A673 (cell line): ENCODE measurements at regions not wholly inside any gene's neighbourhood (a gene's known extent, or its start where the extent isn't known, plus 50 kb on each side); places are given as distances from the start of the nearest gene placed in this dataset.

ENCODE experiments used
- CTCF ChIP-seq: fragments of 300-800, 200-600 bp; sonication (generic); conservative IDR thresholded peaks from 2 replicates; pipeline ENCODE4 v1.5.1; 2017; ENCODE audit warnings: low read depth, mild to moderate bottlenecking, antibody characterized with exemption, low read length, moderate library complexity, mixed read lengths
- EZH2 ChIP-seq: fragments of 200-600 bp; sonication (generic); IDR thresholded peaks from 2 replicates; pipeline ENCODE4 v1.6.1; 2017; ENCODE audit warnings: borderline replicate concordance, low read depth, mild to moderate bottlenecking, mixed read lengths, antibody characterized with exemption, low read length; ENCODE audit not compliant: poor library complexity, severe bottlenecking

- TF ChIP-seq EZH2 (no peak), CTCF (no peak)
Observed at GRCh38 chr6:102799051-102799450, 1405.5 kb downstream of the GRIK2 start.
